ENCODE measurements at regions not wholly inside any gene's neighbourhood (a gene's known extent, or its start where the extent isn't known, plus 50 kb on each side); places are given as distances from the start of the nearest gene placed in this dataset.

GRCh38 chr4:125796138-125796537 lies 481.4 kb downstream of the FAT4 start:
- TF ChIP-seq CTCF (IDR thresholded peaks at IDR 0.05) (no peak), POLR2A (IDR thresholded peaks at IDR 0.05) (no peak)

Measured in Peyer's patch (tissue), 4 donors.